ENCODE measurements at regions not wholly inside any gene's neighbourhood (a gene's known extent, or its start where the extent isn't known, plus 50 kb on each side); places are given as distances from the start of the nearest gene placed in this dataset.
A peak's percentile ranks its signal among the peaks of the same experiment; 100 is the strongest.

- 65 to 89% (median 81%) methylated on average over 3 of the region's 3 CpGs for WGBS, 5 donors
- intact Hi-C loops (cut with DNase I; ENCODE audit: low total_unique reads): no loop called here
- H3K4me1 ChIP-seq: no peaks in the 10 kb centered on the region
Observed at GRCh38 chr12:23356440-23356839, 593.0 kb downstream of the SOX5 start.

GRCh38 chr12:23356927-23357708 is 592.4 kb downstream of the SOX5 start:
- DNase-seq: no peak

More at GRCh38 chr12:23356440-23356839, 593.0 kb downstream of the SOX5 start:
- no peak overlapping the region for H3K27ac ChIP-seq
- no peak for DNase-seq
- H3K4me3 ChIP-seq: no peak overlapping the region
- H3K9me3 ChIP-seq: no peaks in the 10 kb centered on the region
- no peak for TF ChIP-seq POLR2A (IDR thresholded peaks at IDR 0.05)
- no peak for TF ChIP-seq CTCF (IDR thresholded peaks at IDR 0.05 in 8 of 11, conservative IDR thresholded peaks at IDR 0.05 in 3 of 11)
- no peak for TF ChIP-seq POLR2AphosphoS5 (IDR thresholded peaks at IDR 0.05)
- no peaks in the 10 kb centered on the region for H3K27me3 ChIP-seq (replicated peaks in 1 of 7)
- H3K36me3 ChIP-seq: no peaks in the 10 kb centered on the region

GRCh38 chr12:23359975-23360701 is 589.3 kb downstream of the SOX5 start:
- H3K36me3 ChIP-seq: no peaks in the 10 kb centered on the region
- no peaks in the 10 kb centered on the region for H3K4me1 ChIP-seq
- DNase-seq: no peak
- H3K4me3 ChIP-seq: no peak overlapping the region
- intact Hi-C loops (cut with DNase I; ENCODE audit: low total_unique reads): no loop called here
- WGBS, 5 donors: 63 to 85% (median 79%) methylated on average over 3 of the region's 3 CpGs
- H3K27ac ChIP-seq: peak overlapping the region in 3 of 8 donors; percentile 4 to 41 (median 29)
- peaks cover 0 to 17% (median 4%) of the 10 kb centered on the region in 8 donors for H3K9me3 ChIP-seq
- no peaks in the 10 kb centered on the region for H3K27me3 ChIP-seq (replicated peaks in 1 of 7)
- TF ChIP-seq POLR2A (IDR thresholded peaks at IDR 0.05) (no peak), POLR2AphosphoS5 (IDR thresholded peaks at IDR 0.05) (no peak)

More at GRCh38 chr12:23356927-23357708, 592.4 kb downstream of the SOX5 start:
- WGBS, 5 donors: 79 to 88% (median 84%) methylated on average over 9 of the region's 9 CpGs
- Histone ChIP-seq H3K4me1 (no peaks in the 10 kb centered on the region), H3K9me3 (no peaks in the 10 kb centered on the region), H3K27ac (no peak overlapping the region), H3K4me3 (no peak overlapping the region), H3K27me3 (replicated peaks in 1 of 7) (no peaks in the 10 kb centered on the region), H3K36me3 (no peaks in the 10 kb centered on the region)
- no peak for TF ChIP-seq CTCF (IDR thresholded peaks at IDR 0.05 in 8 of 11, conservative IDR thresholded peaks at IDR 0.05 in 3 of 11)
- TF ChIP-seq POLR2AphosphoS5 (IDR thresholded peaks at IDR 0.05): no peak
- TF ChIP-seq POLR2A (IDR thresholded peaks at IDR 0.05): no peak
- intact Hi-C loops (cut with DNase I; ENCODE audit: low total_unique reads): no loop called here

GRCh38 chr12:23361971-23362370 is 587.5 kb downstream of the SOX5 start:
- WGBS, 5 donors: 61 to 94% (median 74%) methylated on average over 6 of the region's 6 CpGs

More at GRCh38 chr12:23361971-23362370, 587.5 kb downstream of the SOX5 start:
- TF ChIP-seq POLR2AphosphoS5 (IDR thresholded peaks at IDR 0.05) (no peak), CTCF (IDR thresholded peaks at IDR 0.05 in 8 of 11, conservative IDR thresholded peaks at IDR 0.05 in 3 of 11) (no peak), POLR2A (IDR thresholded peaks at IDR 0.05) (no peak)
- Histone ChIP-seq H3K27me3 (replicated peaks in 1 of 7) (peaks cover 0 to 4% (median 0%) of the 10 kb centered on the region in 7 donors), H3K9me3 (peaks cover 0 to 17% (median 4%) of the 10 kb centered on the region in 8 donors), H3K36me3 (no peaks in the 10 kb centered on the region), H3K4me3 (no peak overlapping the region), H3K4me1 (no peaks in the 10 kb centered on the region), H3K27ac (peak overlapping the region in 1 of 8 donors; percentile 8)
- no peak for DNase-seq
- intact Hi-C loops (cut with DNase I; ENCODE audit: low total_unique reads): no loop called here

Data from spleen (tissue), 11 donors.